Gastroesophageal sphincter (tissue), 3 donors: ENCODE measurements at regions not wholly inside any gene's neighbourhood (a gene's known extent, or its start where the extent isn't known, plus 50 kb on each side); places are given as distances from the start of the nearest gene placed in this dataset.

Source experiments
- POLR2A ChIP-seq, 2 donors: fragments of 450-650 bp; IDR thresholded peaks; one replicate each; pipeline ENCODE4 v1.6.1; 2017; ENCODE audit warnings: antibody characterized with exemption in 2 of 2, mild to moderate bottlenecking in 2 of 2, moderate library complexity in 1 of 2
- POLR2AphosphoS5 ChIP-seq: sonication (generic); formaldehyde crosslinking; IDR thresholded peaks from one replicate; pipeline ENCODE4 v1.6.1; 2017; ENCODE audit warnings: antibody characterized with exemption
- TF ChIP-seq, protein P1 (sequence below), 4 experiments: fragments of 200-600 bp in 2 of 4; fragments of 450-650 bp in 2 of 4; sonication (generic) in 1 of 4; IDR thresholded peaks; one replicate each; pipeline ENCODE4 v1.5.1; 2017 to 2019; ENCODE audit warnings: antibody characterized with exemption in 4 of 4, mild to moderate bottlenecking in 2 of 4, moderate library complexity in 2 of 4

GRCh38 chr5:7190712-7191250 lies 205.2 kb upstream of the ADCY2 start:
- TF ChIP-seq POLR2A (IDR thresholded peaks at IDR 0.05), result no peak
- TF ChIP-seq, protein P1, sequence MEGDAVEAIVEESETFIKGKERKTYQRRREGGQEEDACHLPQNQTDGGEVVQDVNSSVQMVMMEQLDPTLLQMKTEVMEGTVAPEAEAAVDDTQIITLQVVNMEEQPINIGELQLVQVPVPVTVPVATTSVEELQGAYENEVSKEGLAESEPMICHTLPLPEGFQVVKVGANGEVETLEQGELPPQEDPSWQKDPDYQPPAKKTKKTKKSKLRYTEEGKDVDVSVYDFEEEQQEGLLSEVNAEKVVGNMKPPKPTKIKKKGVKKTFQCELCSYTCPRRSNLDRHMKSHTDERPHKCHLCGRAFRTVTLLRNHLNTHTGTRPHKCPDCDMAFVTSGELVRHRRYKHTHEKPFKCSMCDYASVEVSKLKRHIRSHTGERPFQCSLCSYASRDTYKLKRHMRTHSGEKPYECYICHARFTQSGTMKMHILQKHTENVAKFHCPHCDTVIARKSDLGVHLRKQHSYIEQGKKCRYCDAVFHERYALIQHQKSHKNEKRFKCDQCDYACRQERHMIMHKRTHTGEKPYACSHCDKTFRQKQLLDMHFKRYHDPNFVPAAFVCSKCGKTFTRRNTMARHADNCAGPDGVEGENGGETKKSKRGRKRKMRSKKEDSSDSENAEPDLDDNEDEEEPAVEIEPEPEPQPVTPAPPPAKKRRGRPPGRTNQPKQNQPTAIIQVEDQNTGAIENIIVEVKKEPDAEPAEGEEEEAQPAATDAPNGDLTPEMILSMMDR (IDR thresholded peaks at IDR 0.05), result no peak
- TF ChIP-seq POLR2AphosphoS5, result no peak
